ENCODE measurements at regions not wholly inside any gene's neighbourhood (a gene's known extent, or its start where the extent isn't known, plus 50 kb on each side); places are given as distances from the start of the nearest gene placed in this dataset.
A peak's percentile ranks its signal among the peaks of the same experiment; 100 is the strongest.

DNA sequence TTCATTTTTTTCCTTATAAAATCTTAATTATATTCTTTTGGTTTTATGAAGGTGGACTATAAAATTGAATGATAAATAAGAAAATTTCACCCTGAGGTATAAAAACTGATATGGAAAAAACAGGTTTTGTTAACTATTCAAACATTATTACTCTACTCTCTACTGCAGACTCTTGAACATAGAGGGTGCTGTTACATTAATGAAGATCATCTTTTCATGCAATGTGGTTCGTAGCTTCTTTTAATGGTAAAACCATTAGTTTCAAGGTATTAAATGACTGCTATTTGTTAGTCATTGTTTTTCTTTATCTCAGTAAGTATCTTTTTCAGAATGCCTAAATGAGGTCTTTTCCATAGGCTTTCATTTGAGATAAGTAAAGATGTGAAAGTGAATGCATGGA, 510.4 kb downstream of the SLC16A7 start:
- Histone ChIP-seq H3K79me2 (replicated peaks; ENCODE audit: insufficient read depth, low read length) (no peaks in the 10 kb centered on the region), H4K20me1 (ENCODE audit: insufficient read depth) (no peaks in the 10 kb centered on the region), H3K4me3 (ENCODE audit: low read length) (no peak overlapping the region), H3K9me2 (ENCODE audit: insufficient read depth, low read length) (no peaks in the 10 kb centered on the region), H3K9me3 (ENCODE audit: low read length) (no peaks in the 10 kb centered on the region), H3K27me3 (ENCODE audit: insufficient read depth, low read depth, low read length) (no peaks in the 10 kb centered on the region), H3K27ac (ENCODE audit: low read length) (no peak overlapping the region), H3K9ac (ENCODE audit: low read length) (no peak overlapping the region), H3K4me2 (ENCODE audit: low read length) (no peak overlapping the region), H2AFZ (ENCODE audit: low read depth, low read length) (no peak overlapping the region), H3K36me3 (ENCODE audit: insufficient read depth, low read length) (no peaks in the 10 kb centered on the region), H3F3A (ENCODE audit: insufficient read depth, low read length, poor library complexity, severe bottlenecking) (no peaks in the 10 kb centered on the region)
- TF ChIP-seq EZH2 (IDR thresholded peaks at IDR 0.05; ENCODE audit: borderline replicate concordance, insufficient read depth, low read length, poor library complexity, severe bottlenecking) (no peak), RAD21 (conservative IDR thresholded peaks at IDR 0.05) (no peak), CTCF (IDR thresholded peaks at IDR 0.05; ENCODE audit: poor library complexity, severe bottlenecking) (peak; percentile 20), EP300 (conservative IDR thresholded peaks at IDR 0.05; ENCODE audit: poor library complexity, severe bottlenecking) (no peak)

- no peaks in the 10 kb centered on the region for H3K36me3 ChIP-seq (ENCODE audit: insufficient read depth, low read length)
- no peaks in the 10 kb centered on the region for H3K27me3 ChIP-seq (ENCODE audit: insufficient read depth, low read depth, low read length)
- no peak overlapping the region for H3K4me2 ChIP-seq (ENCODE audit: low read length)
- H3K9me2 ChIP-seq (ENCODE audit: insufficient read depth, low read length) = no peaks in the 10 kb centered on the region
- no peaks in the 10 kb centered on the region for H4K20me1 ChIP-seq (ENCODE audit: insufficient read depth)
- no peak overlapping the region for H2AFZ ChIP-seq (ENCODE audit: low read depth, low read length)
- no peaks in the 10 kb centered on the region for H3K9me3 ChIP-seq (ENCODE audit: low read length)
- no peak overlapping the region for H3K4me3 ChIP-seq (ENCODE audit: low read length)
- H3K9ac ChIP-seq (ENCODE audit: low read length) = no peak overlapping the region
- no peak for TF ChIP-seq CTCF (IDR thresholded peaks at IDR 0.05; ENCODE audit: poor library complexity, severe bottlenecking)
- TF ChIP-seq REST (IDR thresholded peaks at IDR 0.05; ENCODE audit: borderline replicate concordance) = no peak
- TF ChIP-seq EZH2 (IDR thresholded peaks at IDR 0.05; ENCODE audit: borderline replicate concordance, insufficient read depth, low read length, poor library complexity, severe bottlenecking) = no peak
- H3F3A ChIP-seq (ENCODE audit: insufficient read depth, low read length, poor library complexity, severe bottlenecking) = no peaks in the 10 kb centered on the region
- no peak overlapping the region for H3K27ac ChIP-seq (ENCODE audit: low read length)
- no peaks in the 10 kb centered on the region for H3K79me2 ChIP-seq (replicated peaks; ENCODE audit: insufficient read depth, low read length)
These were observed 512.2 kb downstream of the SLC16A7 start for GRCh38 chr12:60107992-60108391.

DNA sequence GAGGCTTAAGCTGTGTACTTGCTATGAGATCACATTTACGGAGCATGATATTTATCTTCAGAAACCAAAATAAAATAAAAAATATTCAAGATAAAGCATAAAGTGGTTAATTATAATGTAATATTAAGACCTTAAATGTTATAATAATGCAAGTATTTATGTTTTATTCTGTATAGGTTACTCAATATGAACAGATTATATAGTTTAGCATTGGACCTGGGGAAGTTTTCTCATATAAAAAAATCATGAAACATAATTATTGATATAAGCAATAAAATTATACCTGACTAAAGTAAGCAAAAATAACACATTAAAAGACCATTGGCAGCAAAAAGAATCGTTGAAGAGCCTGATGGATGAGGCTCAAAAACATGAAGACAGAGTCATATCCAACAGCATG, 516.2 kb downstream of the SLC16A7 start:
- Histone ChIP-seq H3K36me3 (ENCODE audit: insufficient read depth, low read length) (no peaks in the 10 kb centered on the region), H4K20me1 (ENCODE audit: insufficient read depth) (no peaks in the 10 kb centered on the region), H3K27ac (ENCODE audit: low read length) (no peak overlapping the region), H3K4me2 (ENCODE audit: low read length) (no peak overlapping the region), H3K9ac (ENCODE audit: low read length) (no peak overlapping the region), H3K27me3 (ENCODE audit: insufficient read depth, low read depth, low read length) (no peaks in the 10 kb centered on the region), H3K9me3 (ENCODE audit: low read length) (no peaks in the 10 kb centered on the region), H3F3A (ENCODE audit: insufficient read depth, low read length, poor library complexity, severe bottlenecking) (no peaks in the 10 kb centered on the region), H2AFZ (ENCODE audit: low read depth, low read length) (no peak overlapping the region), H3K79me2 (replicated peaks; ENCODE audit: insufficient read depth, low read length) (no peaks in the 10 kb centered on the region), H3K4me3 (ENCODE audit: low read length) (no peak overlapping the region), H3K9me2 (ENCODE audit: insufficient read depth, low read length) (no peaks in the 10 kb centered on the region)
- TF ChIP-seq CTCF (IDR thresholded peaks at IDR 0.05; ENCODE audit: poor library complexity, severe bottlenecking) (no peak), REST (IDR thresholded peaks at IDR 0.05; ENCODE audit: borderline replicate concordance) (no peak), SMC3 (conservative IDR thresholded peaks at IDR 0.05; ENCODE audit: poor library complexity) (no peak), MXI1 (conservative IDR thresholded peaks at IDR 0.05; ENCODE audit: poor library complexity, severe bottlenecking) (no peak), RAD21 (conservative IDR thresholded peaks at IDR 0.05) (no peak), TAF1 (IDR thresholded peaks at IDR 0.05; ENCODE audit: low read depth) (no peak)

Data from neural cell (in vitro differentiated cells).